HG03097 (cell line): ENCODE measurements at regions not wholly inside any gene's neighbourhood (a gene's known extent, or its start where the extent isn't known, plus 50 kb on each side); places are given as distances from the start of the nearest gene placed in this dataset.
"Not testable (repeated sequence)": the region's sequence is repeated elsewhere in the genome, so short reads cannot be mapped to it uniquely, and the experiment has no call there.

Experiments used
- ATAC-seq: cut with Tn5 transposase; IDR thresholded peaks from one replicate; pipeline ENCODE4 v1.9.1; 2021; ENCODE audit not compliant: unreplicated experiment, low FRiP score

GRCh38 chr1:198809247-198809646 lies 170.4 kb downstream of the PTPRC start:
- no peak for ATAC-seq

GRCh38 chr1:198811449-198811848 lies 172.6 kb downstream of the PTPRC start:
- ATAC-seq, result no peak

GRCh38 chr1:198823626-198824025 lies 184.8 kb downstream of the PTPRC start:
- ATAC-seq, result no peak

- no peak for ATAC-seq
These were observed 186.4 kb downstream of the PTPRC start for GRCh38 chr1:198825254-198825653.

- no peak for ATAC-seq
These were observed 190.5 kb downstream of the PTPRC start for GRCh38 chr1:198829356-198829755.

- no peak for ATAC-seq
These were observed 191.1 kb downstream of the PTPRC start for GRCh38 chr1:198829944-198830343.

- ATAC-seq, result no peak
These were observed 191.6 kb downstream of the PTPRC start for GRCh38 chr1:198830412-198830811.

GRCh38 chr1:198833706-198834503 lies 195.1 kb downstream of the PTPRC start:
- no peak for ATAC-seq

GRCh38 chr1:198837278-198838021 lies 198.6 kb downstream of the PTPRC start:
- ATAC-seq, result no peak

GRCh38 chr1:198838022-198838342 lies 199.1 kb downstream of the PTPRC start:
- ATAC-seq, result no peak

GRCh38 chr1:198841477-198841876 lies 202.6 kb downstream of the PTPRC start:
- no peak for ATAC-seq

- ATAC-seq, result no peak
These were observed 203.8 kb downstream of the PTPRC start for GRCh38 chr1:198842686-198843085.

GRCh38 chr1:198845271-198845670 lies 206.4 kb downstream of the PTPRC start:
- ATAC-seq, result no peak

- no peak for ATAC-seq
These were observed 207.0 kb downstream of the PTPRC start for GRCh38 chr1:198845851-198846250.

- no peak for ATAC-seq
These were observed 207.7 kb downstream of the PTPRC start for GRCh38 chr1:198846556-198846955.

- ATAC-seq, result no peak
These were observed 209.4 kb downstream of the PTPRC start for GRCh38 chr1:198848206-198848605.

- ATAC-seq, result no peak
These were observed 209.8 kb downstream of the PTPRC start for GRCh38 chr1:198848649-198849048.

GRCh38 chr1:198849093-198849492 lies 210.3 kb downstream of the PTPRC start:
- no peak for ATAC-seq

- no peak for ATAC-seq
These were observed 211.4 kb downstream of the PTPRC start for GRCh38 chr1:198850196-198850595.

GRCh38 chr1:198850966-198851365 lies 212.1 kb downstream of the PTPRC start:
- ATAC-seq, result not testable (repeated sequence)

GRCh38 chr1:198856601-198857000 lies 217.8 kb downstream of the PTPRC start:
- no peak for ATAC-seq

GRCh38 chr1:198858033-198858432 lies 219.2 kb downstream of the PTPRC start:
- no peak for ATAC-seq
